EH (cell line): ENCODE measurements at regions not wholly inside any gene's neighbourhood (a gene's known extent, or its start where the extent isn't known, plus 50 kb on each side); places are given as distances from the start of the nearest gene placed in this dataset.
A peak's percentile ranks its signal among the peaks of the same experiment; 100 is the strongest.

Experiments used
- DNase-seq: peaks from one replicate; pipeline ENCODE4 v3.0.0-alpha.2; 2015; ENCODE audit warnings: low read depth

DNA sequence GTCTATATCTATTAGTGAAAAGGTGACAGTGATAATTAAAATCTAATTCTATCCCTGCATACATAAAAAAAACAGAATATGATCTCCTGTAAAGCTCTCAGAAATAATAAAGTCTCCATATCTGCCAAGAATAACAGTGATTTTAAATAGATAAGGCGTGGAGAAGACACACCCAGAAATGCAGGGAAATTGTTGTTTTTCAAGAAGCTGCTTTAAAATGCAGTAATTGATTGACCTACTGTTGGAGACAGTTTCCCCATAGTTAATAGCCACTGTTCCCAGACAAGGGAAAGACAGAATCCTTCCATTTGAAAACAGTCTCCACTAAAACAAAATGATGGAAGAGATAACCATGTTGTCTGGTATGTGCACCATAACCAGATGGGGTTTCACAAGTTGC is 571.5 kb upstream of the CDH5 start:
- DNase-seq: no peak

DNA sequence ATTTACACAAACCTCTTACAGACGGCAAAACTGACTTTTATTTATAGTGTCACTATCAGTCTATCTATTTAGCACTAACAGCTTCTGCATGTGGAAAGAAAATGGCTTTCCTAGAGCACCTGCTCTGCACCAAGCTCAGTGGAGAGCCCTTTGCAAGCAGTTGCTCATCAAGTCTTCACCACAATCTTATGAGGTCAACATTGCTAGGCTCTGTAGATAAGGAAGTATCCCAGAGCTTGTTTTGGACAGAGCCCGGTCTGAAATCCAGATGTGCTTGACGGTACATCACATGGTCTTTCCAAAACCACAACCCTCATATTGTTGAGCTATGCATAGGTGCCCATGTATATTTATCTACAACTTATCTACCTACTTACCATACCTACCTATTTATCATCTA is 572.7 kb upstream of the CDH5 start:
- no peak for DNase-seq

DNA sequence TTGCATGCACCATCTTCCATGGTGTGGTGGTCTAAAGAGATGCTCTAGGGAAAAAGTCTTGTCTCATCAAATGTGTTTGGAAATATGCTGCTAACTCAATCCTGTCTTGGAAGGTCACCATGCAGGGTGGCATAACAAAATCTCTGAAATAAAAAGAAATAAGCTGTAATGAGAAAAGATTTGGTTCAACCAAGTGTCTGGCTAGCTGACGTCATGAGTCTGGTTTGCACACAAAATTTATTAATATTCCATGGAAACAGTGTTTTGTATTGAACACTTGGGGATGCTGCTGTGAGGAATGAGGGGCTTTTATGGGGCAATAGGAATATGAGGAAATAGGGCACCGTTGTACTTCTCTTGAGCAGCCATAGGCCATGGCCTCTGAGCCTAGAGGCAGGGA is 575.7 kb upstream of the CDH5 start:
- no peak for DNase-seq

DNA sequence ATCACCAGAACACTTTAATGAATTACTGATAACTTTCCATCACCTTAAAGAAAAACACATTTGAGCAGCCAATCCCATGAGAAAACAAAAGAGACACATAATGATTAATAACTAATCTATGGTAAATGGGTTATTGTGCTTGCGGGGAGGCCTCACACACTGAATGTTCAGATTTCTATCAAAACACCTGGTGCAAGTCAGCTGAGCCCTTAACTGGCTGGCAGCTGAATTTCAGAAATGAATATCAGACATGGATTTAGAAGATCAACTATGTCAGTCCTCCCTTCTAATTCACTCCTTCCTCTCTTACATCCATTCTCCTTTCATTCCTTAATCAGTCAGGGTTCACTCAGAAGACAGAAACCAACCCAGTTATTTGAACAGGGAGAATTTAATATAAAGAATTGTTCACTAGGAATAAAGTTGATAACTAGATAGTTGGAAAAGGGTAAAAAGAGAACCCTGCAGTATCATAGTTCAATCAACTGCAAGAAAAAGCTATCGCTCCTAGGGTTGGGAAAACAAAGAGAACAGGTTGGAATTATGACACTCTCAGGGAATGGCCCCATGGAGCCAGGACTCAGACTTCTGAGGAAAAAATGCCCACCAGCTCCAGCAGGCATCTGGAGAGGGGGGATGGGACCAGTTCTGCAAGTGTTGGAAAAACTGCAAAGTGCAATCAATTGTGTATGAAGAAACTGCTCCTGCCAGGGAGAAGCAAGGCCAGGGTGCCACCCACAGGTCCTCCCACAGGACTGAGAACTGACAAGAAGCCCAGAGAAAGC is 577.1 kb upstream of the CDH5 start:
- DNase-seq: no peak

DNA sequence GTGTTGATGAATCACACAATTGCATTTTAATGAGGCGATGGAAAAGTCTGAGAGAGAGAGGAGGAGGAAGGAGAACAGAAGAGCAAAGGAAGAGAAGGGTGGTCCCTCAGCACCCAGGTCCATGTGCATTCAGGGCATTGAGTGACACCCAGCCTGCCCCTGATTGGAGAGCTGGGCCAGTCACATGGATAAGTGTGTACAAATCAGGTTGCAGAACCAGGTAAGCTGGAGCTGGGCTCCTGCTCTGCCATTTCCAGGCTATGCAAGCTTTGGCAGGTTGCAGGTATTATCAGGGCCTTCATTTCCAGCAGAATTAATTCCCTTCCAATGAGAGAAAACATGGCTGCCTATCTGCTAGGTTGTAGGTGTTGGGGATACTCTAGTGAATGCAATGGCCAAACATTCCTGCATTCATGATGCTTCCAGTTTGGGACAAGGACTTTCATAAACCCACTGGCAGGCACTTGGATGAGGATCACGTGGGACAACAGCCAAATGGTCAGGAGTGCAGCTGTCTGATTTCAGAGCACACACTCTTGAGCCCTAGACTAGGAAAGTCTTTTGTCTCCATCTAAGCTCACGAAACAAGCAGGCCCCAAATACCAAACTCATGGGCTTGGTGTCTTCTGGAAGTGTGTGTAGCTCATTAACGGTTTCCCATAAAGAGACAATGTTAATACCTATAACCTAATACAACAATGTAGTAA is 577.9 kb upstream of the CDH5 start:
- DNase-seq: no peak

DNA sequence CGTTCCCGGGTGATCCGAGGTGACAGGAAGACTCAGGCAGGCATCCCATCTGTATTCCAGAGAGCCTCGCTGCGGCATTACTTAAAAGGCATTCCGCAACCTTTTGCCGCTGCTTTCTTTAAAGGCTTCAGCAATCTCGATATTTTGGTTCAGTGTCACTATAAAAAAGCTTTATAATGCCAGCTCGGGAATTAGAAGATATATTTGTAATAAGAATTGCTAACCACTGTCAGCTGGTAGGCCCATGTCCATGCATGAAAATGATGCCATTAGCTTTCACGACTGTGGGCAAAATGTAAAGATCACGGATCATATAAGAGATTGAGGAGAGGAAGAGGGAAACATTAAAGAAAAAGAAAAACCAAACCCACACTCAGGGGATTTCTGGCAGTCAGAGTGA is 578.6 kb upstream of the CDH5 start:
- DNase-seq: no peak

DNA sequence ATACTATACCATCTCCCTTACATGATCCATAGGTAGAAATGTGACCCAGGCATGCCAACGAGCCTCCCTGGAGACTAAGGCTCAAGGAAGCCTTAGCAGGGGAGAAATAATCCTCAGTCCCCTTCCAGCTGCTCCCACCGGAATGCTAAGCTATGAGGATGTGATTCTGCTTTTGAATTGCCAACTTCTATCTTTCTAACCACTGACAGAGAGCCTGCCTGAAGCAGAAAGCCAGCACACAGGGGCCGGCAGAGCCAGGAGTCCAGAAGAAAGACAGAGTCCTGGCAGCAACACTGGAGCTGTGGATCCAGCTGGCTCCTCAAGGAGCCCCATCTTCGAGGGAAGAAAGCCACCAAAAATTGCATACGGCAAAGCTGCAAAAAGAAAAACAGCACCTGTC is 579.6 kb upstream of the CDH5 start:
- DNase-seq: no peak

DNA sequence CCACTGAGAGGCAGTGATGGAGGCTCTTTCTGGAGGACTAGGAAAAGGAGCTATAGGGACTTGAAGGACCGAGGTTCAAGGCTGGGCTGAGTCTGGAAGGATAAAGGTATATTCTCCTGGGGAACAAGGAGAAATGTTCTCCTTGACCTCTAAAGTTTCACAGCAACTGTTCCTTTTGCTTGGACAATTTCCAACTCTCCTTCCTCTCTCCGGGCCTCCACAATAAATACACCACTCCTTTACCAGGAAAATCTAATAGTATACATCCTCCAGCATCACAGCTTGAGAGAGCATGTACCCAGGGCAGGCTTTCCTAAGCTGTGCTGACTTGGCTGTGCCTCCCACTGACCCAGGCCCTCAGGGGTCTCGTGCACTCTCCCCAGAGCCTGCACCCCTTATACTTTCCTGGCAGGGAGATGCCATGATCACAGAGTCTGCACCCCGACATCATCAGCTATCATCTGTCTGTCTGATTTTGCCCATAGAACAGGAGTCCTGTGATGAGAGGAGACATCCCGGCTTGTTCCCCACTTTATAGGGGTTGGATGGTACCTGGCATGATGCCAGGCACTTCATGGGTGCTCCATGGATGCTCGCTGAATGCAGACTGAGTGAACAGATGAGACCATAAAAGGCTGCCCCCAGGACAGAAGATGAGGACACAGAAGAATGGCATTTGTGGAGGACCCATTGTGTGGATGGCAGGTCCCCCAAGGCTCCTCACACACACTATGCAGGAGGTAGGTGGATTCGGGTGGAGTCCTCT is 582.6 kb upstream of the CDH5 start:
- peak; percentile 11 for DNase-seq

DNA sequence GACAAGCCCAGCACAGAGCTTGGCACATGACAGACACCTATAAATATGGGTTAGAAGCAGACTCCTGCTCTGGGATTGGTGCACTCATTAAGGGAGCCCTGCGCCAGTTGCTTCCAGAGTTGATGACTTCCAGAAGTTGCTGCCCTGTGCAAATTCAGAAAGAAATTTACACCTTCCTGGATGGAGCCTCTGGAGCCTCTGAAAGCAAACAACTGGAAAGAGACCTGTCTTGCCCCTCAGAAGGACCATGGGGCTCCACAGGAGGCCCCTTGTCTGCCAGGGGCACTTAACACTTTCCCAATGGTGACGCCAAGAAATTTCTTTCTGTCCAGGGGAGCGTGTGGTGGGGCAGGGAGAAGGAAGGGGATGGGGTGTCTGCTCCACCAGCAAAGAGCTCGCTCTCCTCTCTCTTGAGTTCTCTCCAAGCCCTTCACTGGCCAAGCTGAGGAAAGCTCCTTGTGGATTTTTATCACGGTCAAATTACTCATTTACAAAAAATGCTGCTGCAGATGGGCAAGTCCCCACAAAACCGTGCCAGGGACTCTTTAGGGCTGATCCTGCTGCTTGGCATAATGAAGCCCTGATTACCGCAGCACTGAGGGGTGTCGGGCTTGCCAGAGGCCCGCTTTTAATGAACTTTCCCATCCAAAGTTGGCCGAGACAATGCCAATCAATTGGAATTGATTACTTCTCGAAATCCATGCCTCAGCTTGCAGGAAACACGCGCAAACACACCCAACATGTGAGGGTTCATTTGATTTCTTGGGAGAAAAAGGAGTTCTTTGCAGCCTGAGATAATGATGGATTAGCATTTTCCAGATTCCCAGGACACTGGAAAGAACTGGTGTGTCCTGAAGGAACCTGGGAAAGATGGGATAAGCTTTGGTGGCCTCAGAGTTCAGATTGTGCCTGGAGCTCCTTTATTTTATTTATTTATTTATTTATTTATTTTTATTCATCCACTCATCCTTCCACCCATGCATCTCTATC is 583.6 kb upstream of the CDH5 start:
- peak; percentile 89 for DNase-seq

DNA sequence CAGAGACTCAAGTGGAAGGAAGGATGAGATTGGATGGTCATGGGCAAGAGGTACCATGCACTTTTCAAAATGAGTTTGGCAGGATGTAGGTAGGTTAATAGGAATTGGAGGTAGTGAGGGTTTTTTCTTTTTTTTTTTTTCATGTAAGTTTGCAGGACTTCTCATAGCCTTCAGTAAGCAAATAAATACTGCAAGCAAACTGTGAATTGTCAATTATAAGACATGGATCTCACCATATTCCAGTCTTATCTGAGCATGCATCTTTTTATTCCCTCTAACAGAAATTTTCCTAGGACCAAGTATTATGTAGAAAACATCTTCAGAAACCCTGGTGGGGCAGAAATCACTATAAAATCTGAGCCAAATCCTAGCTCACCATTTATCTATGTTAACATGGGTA is 584.6 kb upstream of the CDH5 start:
- no peak for DNase-seq

DNA sequence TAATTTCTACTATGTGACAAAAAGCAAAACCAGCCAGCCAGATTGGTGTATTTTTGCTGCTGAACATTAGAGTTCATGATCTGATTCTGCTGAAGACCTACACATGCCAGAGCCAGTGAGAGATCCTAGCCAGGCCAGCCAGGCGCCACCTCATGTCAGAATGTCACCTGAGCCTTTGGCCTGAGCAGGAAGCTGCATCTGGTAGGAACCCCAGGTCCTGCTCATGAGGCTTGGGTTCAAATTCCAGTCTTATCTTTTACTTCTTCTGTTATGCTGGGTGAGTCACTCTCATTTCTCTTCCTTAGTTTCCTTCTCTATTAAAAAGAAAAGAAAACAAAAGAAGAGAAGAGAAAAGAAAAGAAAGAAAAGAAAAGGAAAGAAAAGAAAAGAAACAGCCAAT is 585.1 kb upstream of the CDH5 start:
- DNase-seq: peak; percentile 7

DNA sequence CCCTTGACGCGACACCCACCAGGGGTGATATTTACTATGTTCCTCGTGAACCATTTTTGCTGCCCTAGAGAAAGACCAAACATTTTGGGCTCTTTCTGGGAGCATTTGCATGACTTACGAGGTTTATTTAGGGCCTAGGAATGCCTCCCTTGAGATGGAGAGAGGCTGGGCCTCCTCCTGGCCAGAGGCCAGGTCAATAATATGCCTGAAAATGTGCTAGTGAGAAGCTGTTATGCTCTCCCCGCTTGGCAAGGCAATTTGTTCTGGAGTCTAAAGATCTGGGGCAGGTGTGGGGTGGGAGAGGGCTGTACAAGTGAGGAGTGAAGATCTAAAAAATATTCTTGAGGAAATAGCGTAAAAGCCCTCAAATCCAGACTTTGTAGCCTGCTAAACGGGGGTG is 587.3 kb upstream of the CDH5 start:
- no peak for DNase-seq

DNA sequence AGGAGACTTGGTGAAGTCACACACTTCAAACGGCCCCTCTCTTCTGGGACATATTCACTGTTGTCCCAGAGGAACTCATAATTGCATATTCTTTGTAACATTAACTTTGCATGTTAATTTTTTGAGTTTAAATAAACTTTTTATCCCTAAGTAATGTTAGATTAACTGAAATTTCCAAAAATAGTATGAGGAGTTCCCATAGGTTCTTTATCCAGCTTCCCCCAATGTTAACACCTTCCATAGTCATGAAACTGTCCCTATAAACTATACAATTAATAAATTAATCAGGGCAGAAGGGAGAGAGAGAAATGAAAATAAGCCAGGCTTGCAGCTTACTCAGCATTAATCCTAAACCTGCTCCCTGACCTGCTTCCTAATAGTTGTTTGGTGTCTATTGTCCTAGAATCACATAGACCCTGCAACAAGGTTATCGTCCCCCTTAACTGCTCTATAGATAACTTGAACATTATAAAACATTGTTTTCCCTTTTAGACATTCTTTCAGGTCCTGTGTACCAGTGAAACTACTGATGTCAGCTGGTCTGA is 589.8 kb upstream of the CDH5 start:
- DNase-seq: no peak

DNA sequence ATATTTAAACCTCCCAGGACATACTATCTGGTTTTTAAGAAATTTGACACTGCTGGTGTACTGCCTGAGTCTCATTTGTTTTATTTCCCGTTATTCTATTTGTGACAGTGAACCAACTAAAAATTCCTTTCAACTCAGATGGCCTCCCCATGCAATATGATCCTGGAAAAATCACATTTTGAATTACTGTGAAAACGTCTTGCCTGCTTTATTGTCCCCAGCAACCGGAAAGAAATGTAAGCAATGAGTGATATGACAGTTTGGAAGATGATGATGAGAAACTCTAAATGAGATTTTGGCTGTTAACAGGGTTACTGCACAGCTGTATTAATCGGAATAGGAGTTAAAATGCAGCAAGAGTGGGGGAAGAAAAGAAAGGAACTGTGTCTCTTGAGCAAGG is 590.7 kb upstream of the CDH5 start:
- no peak for DNase-seq

DNA sequence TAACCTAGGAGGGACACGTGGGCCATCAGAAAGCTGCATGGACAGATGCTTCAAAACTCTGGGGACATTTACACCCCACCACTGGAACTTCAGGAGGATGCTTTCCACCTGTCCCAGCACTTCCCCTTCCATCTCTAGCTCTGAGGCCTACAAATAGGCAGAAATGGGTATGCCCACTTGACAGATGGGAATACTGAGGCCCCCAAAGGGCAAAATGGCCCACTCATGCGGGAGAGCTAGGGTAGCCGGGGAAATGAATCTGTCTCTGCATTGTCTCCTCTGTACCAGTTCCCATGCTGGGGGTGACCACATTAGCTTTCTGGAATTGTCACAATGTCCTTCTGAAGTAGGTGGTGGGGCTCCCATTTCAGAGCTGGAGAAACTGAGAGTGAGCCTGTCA is 592.1 kb upstream of the CDH5 start:
- no peak for DNase-seq

DNA sequence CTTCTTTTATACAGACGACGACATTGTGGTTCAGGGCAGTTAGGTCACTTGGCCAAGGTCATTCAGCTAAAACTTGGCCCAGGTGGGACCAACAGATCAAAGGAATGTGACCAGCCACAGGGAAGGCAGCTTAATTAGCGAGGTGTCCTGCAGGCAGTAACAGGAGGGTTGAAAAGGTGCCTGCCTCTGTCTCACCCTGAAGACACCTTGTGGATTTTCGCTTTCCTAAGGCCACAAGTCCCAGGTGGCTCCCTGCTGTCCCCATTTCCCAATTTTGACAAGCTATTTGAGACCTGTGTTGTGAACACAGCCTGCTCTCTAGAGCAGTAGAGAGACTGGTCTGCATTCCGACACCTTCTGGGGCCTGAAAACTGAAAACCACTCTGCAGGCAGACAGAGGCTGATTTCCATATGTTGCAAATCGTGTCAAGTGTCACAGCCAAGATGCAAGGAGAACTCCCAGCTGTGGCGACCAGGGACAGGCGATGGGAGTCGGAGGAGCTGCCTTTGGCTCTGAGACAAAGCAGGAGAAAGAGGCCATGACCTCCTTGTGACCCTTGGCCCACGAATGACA is 593.1 kb upstream of the CDH5 start:
- no peak for DNase-seq

DNA sequence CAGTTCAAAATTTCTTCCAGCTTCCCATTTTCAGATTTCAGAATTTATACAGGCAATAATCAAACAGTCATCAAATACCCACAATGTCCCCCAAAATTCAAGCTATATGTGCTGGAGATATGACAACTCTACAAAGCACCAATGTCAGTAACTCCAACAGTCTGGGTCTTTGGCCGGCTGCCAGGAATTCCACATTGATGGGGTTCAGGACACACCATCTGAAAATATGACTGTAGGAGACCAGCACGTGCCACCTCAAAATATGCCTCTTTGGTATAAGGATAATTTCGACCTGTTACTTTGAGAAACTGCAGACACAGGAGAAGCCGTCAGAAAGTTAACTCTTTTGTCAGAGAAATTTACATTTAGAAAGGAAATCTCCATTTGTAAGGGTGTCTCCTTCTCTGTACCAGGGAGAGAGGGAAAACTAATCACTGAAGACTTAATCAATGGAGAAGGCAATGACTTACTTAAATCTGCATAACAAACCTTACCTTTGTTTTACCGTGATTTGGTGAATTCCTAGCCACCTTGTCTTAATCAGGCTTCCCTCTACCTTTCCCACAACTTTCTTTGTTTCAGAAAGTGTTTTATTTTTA is 594.3 kb upstream of the CDH5 start:
- no peak for DNase-seq

DNA sequence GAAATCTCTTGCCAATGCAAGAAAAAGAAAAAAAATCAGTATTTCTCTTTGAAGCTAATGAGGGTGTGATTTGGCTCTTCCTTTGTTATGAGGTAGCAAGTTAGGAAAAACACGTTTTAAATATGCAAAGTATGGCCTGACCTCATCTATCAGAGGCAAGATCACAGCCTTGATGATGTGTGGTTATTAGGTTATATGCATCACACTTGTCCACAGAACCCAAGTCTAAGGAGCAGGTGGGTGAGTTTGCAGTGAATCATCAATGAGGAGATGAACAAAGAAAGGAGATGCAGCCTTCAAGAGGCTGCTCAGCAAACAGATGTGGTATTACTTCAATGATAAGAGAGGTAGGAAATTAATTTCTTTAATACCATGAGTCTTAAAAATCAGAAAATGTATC is 594.8 kb upstream of the CDH5 start:
- no peak for DNase-seq

DNA sequence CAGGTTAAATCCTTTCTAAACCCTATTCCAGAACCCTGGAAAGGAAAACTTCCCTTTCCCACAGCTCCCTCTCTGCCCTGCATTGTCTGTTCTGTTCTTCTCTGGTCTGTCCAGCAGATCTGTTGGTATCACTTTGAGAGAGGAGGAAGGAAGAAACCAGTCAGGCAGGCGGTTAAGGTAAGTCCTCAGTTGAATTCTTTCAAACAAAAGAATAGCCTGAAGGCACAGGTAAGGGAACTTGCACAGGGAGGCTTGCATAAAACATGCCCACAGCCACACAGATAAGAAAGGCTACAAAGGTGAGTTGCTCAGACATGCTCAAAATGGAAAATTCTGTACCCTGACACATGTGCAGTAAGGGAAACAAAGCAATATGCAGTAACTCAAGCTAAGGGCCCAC is 595.7 kb upstream of the CDH5 start:
- no peak for DNase-seq

DNA sequence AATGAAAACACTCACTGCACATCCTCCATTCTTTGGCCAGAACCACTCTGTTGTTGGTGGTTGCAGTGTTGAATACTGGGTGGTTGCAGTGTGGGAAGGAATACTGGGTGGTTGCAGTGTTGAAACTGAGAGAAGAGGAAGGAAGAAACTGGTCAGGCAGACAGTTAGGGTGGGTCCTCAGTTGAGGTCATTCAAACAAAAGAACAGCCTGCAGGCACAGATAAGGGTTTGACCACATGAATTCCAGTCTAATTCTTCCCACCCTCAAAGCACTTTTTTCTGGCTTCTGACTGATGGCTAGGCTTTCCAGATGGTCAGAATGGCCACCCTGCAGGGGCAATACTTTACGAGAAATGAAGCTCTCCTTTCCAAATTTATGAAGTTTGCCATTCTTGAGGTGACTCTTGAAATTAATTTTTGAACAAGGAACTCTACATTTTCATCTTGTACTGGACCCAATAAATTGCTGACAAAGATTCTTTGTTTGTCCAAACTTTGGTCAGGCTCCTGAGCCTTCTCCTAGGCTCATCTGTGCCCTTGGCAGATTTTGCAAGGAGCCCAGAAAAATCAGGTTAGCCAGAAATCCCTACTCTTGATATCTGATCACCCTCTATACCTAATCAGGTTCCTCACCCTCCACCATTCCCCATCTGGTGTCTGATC is 596.6 kb upstream of the CDH5 start:
- peak; percentile 23 for DNase-seq
